Cardiac fibroblast (primary cell): ENCODE measurements at regions not wholly inside any gene's neighbourhood (a gene's known extent, or its start where the extent isn't known, plus 50 kb on each side); places are given as distances from the start of the nearest gene placed in this dataset.

Source experiments
- DNase-seq, 2 donors: peaks; one replicate each; pipeline versions ENCODE4 v3.0.0 to v3.0.0-alpha.2; 2010; ENCODE audit warnings: low read depth in 2 of 2
- H3K4me3 ChIP-seq, 2 donors: replicated peaks in 1 of 2; 1 replicate in 1 of 2; 2 replicates in 1 of 2; pipeline ENCODE4 v1.5.1; 2011; ENCODE audit warnings: low read depth in 2 of 2, low read length in 2 of 2, mild to moderate bottlenecking in 2 of 2, moderate library complexity in 1 of 2
- CTCF ChIP-seq: IDR thresholded peaks from one replicate; pipeline ENCODE4 v1.5.1; 2011; ENCODE audit warnings: low read depth, mild to moderate bottlenecking, low read length, inconsistent platforms

- DNase-seq, result no peak
- H3K4me3 ChIP-seq, result no peak overlapping the region
- TF ChIP-seq CTCF, result no peak
Observed at GRCh38 chr16:54366943-54367342, 80.4 kb upstream of the IRX3 start.

GRCh38 chr16:54365990-54366634 is 79.5 kb upstream of the IRX3 start:
- no peak for DNase-seq
- no peak overlapping the region for H3K4me3 ChIP-seq
- TF ChIP-seq CTCF, result no peak

DNA sequence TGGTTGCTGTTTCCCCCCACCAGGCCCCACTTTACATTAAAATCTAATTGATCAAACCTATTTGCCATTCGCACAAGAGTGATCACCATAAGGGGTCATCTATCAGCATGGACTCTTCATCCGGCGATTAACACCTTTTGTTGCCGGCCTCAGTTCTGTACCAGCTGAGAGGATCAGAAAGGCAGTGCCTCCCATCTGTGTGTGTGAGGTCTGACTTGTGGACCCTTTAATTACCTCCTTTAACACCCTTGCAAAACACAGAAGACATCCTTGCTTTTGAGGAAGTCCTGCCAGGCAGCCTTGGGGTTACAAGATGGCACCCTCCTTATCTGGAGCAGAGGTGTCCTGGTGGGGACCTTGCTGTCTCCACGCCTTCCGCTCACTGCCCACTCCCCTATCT is 77.2 kb upstream of the IRX3 start:
- DNase-seq, result no peak
- no peak overlapping the region for H3K4me3 ChIP-seq
- TF ChIP-seq CTCF, result no peak

DNA sequence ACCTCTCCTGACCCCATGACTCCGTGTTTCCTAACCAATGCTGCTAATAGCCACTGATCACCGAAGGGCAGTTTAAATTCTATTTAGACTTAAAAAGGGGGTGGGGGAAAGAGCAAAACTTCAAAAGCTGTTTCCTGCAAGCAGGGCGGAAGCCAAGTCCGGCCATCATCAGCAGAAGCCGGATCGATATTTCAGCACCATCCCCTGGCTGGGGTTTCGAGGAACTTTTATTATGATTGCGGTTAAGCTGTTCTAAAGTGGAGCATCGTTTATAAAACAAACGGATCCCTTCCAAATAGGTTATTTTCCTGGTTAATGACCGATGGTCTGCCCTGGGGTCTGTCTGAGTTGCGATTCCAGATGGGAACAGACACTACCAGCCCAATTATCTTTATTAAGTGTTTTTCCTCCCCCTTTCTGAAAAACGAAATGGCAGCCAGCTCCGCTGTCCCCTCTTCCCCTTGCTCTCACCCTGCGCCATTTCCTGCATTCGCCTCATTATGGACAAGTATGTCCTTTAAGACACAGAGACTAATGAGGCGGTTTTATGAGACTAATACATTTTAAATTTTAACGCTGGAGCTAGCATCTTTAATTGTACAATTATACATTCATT is 76.1 kb upstream of the IRX3 start:
- no peak for TF ChIP-seq CTCF
- no peak overlapping the region for H3K4me3 ChIP-seq
- no peak for DNase-seq

DNA sequence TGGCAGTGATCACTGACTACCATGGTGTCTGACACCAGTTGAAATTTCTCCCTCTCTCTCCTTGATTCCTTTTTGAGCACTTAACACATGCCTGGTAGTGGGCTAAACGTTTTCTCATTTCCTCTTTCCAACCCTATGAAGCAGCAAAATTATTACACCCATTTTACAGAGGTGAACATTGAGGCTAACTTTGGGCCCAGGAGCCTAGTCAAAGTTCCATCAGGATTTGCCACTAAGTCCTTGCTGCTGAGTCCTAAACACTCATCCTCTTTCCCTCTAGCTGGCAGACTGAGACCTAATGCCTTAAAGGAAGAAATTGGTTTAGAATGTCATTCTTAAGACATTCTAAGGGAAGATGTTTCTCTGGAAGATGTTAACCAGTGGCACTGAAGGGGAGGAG is 74.7 kb upstream of the IRX3 start:
- H3K4me3 ChIP-seq, result no peak overlapping the region
- no peak for TF ChIP-seq CTCF
- no peak for DNase-seq

DNA sequence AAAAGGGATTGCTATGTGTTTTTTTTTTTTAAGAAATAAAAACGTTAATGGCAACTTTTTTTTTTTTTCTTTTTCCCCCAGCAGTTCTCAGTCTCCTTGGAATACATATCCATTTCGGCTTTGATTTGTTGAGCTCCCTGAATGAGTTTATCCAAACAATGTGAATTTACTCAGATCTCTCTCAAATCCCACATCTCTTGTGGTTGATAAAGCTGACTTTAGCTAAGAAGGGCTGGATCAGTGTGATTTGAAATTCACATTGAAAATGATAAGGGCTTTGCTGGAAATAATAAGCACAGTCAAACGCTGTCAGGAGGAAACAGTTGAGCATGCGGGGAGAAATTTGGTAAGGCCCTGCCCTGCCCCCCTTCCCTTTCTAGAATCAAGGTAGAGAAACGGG is 74.1 kb upstream of the IRX3 start:
- no peak for TF ChIP-seq CTCF
- H3K4me3 ChIP-seq, result no peak overlapping the region
- DNase-seq, result no peak

- no peak overlapping the region for H3K4me3 ChIP-seq
- no peak for TF ChIP-seq CTCF
- no peak for DNase-seq
Observed at GRCh38 chr16:54359555-54359954, 73.0 kb upstream of the IRX3 start.
